Left lung (tissue), 4 donors: ENCODE measurements at regions not wholly inside any gene's neighbourhood (a gene's known extent, or its start where the extent isn't known, plus 50 kb on each side); places are given as distances from the start of the nearest gene placed in this dataset.

Source experiments
- ATAC-seq: fragments of 200-7000 bp; cut with Tn5 transposase; one replicate; pipeline ENCODE4 v1.9.1; 2020; ENCODE audit warnings: moderate library complexity
- DNase-seq, 4 donors: peaks; one replicate each; pipeline ENCODE4 v3.0.0-alpha.2; 2013 to 2020
- H3K27ac ChIP-seq, 2 donors: fragments of 200-600 bp; sonication (generic) in 1 of 2; one replicate each; pipeline versions ENCODE4 v1.5.0 to v1.8.0; 2020 to 2021
- H3K27me3 ChIP-seq, 2 donors: fragments of 200-600 bp; sonication (generic) in 1 of 2; one replicate each; pipeline versions ENCODE4 v1.5.0 to v1.8.0; 2020 to 2021
- H3K36me3 ChIP-seq, 2 donors: fragments of 200-600 bp; sonication (generic) in 1 of 2; one replicate each; pipeline versions ENCODE4 v1.5.0 to v1.8.0; 2020 to 2021
- H3K4me1 ChIP-seq, 2 donors: fragments of 200-600 bp; one replicate each; pipeline ENCODE4 v1.8.0; 2021
- H3K4me3 ChIP-seq, 2 donors: fragments of 200-600 bp; sonication (generic) in 1 of 2; one replicate each; pipeline versions ENCODE4 v1.5.0 to v1.8.0; 2020 to 2021; ENCODE audit warnings: mild to moderate bottlenecking in 1 of 2
- H3K9me3 ChIP-seq, 2 donors: fragments of 200-600 bp; sonication (generic) in 1 of 2; one replicate each; pipeline versions ENCODE4 v1.5.0 to v1.8.0; 2020 to 2021
- intact Hi-C, 2 donors: fragments of 100-400 bp; cut with DNase I; formaldehyde crosslinking; loops; one replicate each; pipeline versions ENCODE4 v1.11.2 to v1.14.2; 2022
- TF ChIP-seq, protein P1 (sequence below), 2 donors: fragments of 200-600 bp; sonication (generic) in 1 of 2; IDR thresholded peaks; one replicate each; pipeline versions ENCODE4 v1.5.0 to v1.8.0; 2021; ENCODE audit warnings: antibody characterized with exemption in 2 of 2
- donor health status: DM: no; HTN: yes; CAD: no.
- donor health status: DM: no; HTN: no; CAD: no.

DNA sequence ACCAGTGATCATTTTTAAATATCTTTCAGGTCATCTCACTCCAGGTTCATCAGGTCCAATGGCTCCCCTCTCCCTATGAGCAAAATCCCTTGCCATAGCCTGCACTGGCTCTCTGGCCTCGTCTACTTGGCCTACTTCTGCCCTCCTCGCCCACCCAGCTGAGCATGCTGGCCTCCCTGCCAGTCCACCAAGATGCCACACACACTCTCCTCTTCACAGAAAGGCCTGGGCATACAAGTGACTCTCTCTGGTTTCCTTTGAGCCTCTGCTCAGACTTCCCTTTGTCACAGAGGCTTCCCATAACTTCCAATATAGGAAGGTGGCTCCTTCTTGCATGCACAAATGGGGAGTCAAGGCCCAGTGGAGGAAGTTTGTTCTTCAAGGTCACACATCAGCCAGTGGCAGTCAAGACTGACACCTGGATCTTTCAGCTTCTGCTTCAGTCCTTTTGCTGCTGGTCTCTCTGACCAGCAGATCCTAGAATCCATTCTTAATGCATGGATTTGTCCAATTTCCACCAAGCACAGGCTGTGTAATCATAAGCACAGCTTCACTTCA is 223.2 kb upstream of the HES1 start:
- H3K4me3 ChIP-seq, result no peak overlapping the region
- DNase-seq (no peak), ATAC-seq (no peak)
- peaks cover 8 to 17% of the 10 kb centered on the region in 2 donors for H3K4me1 ChIP-seq
- no peaks in the 10 kb centered on the region for H3K27me3 ChIP-seq
- H3K9me3 ChIP-seq, result peaks cover 0 to 10% of the 10 kb centered on the region in 2 donors
- intact Hi-C loops, result no loop called here
- H3K36me3 ChIP-seq, result no peaks in the 10 kb centered on the region
- H3K27ac ChIP-seq, result no peak overlapping the region
- TF ChIP-seq, protein P1, sequence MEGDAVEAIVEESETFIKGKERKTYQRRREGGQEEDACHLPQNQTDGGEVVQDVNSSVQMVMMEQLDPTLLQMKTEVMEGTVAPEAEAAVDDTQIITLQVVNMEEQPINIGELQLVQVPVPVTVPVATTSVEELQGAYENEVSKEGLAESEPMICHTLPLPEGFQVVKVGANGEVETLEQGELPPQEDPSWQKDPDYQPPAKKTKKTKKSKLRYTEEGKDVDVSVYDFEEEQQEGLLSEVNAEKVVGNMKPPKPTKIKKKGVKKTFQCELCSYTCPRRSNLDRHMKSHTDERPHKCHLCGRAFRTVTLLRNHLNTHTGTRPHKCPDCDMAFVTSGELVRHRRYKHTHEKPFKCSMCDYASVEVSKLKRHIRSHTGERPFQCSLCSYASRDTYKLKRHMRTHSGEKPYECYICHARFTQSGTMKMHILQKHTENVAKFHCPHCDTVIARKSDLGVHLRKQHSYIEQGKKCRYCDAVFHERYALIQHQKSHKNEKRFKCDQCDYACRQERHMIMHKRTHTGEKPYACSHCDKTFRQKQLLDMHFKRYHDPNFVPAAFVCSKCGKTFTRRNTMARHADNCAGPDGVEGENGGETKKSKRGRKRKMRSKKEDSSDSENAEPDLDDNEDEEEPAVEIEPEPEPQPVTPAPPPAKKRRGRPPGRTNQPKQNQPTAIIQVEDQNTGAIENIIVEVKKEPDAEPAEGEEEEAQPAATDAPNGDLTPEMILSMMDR (IDR thresholded peaks at IDR 0.05), result no peak

DNA sequence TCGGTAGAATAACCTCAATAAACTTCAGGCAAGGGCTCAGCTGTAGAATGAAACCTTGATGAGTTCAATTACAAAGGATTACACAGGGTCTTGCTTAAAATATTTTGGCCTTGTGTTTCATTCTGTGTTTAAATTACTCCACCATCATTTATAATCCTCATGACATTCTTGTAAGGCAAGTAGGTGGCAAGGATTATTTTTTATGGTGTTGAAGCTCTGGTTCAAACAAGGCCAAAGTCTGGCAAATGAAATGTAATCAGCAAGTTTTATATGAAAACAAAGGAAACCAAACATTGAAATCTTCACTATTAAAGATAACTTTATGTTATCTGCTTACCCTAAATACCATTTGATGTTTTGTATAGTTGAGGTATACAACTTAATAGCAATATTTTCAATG is 221.3 kb upstream of the HES1 start:
- H3K27ac ChIP-seq, result no peak overlapping the region
- no peak overlapping the region for H3K4me3 ChIP-seq
- H3K9me3 ChIP-seq, result no peaks in the 10 kb centered on the region
- no peaks in the 10 kb centered on the region for H3K36me3 ChIP-seq
- ATAC-seq, result no peak
- H3K4me1 ChIP-seq, result peaks cover 8 to 17% of the 10 kb centered on the region in 2 donors
- H3K27me3 ChIP-seq, result no peaks in the 10 kb centered on the region
- TF ChIP-seq, protein P1 (IDR thresholded peaks at IDR 0.05), result no peak
- no peak for DNase-seq
- intact Hi-C loops, result no loop called here

DNA sequence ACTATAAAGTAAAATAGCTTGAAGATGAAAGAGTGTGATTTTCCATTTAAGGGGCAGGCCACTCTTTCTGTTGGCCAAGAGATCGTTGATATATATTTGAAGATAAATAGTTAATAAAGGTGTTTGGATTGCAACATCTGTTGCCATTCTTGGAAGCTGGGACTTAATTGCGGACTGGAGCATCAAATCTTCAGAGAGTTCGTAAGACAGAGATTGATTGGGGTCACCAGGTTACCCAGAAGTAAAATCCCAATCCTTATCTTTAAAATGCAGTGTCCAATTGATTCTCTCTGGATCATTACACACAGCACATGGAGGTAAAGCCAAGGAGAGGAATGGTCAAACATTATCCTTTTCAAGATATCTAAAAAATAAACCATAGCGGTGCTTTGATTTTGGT is 220.8 kb upstream of the HES1 start:
- no peak overlapping the region for H3K27ac ChIP-seq
- H3K36me3 ChIP-seq, result no peaks in the 10 kb centered on the region
- intact Hi-C loops, result no loop called here
- no peak for DNase-seq
- H3K4me3 ChIP-seq, result no peak overlapping the region
- ATAC-seq, result no peak
- TF ChIP-seq, protein P1 (IDR thresholded peaks at IDR 0.05), result no peak
- peaks cover 8 to 17% of the 10 kb centered on the region in 2 donors for H3K4me1 ChIP-seq
- H3K9me3 ChIP-seq, result no peaks in the 10 kb centered on the region
- H3K27me3 ChIP-seq, result no peaks in the 10 kb centered on the region

DNA sequence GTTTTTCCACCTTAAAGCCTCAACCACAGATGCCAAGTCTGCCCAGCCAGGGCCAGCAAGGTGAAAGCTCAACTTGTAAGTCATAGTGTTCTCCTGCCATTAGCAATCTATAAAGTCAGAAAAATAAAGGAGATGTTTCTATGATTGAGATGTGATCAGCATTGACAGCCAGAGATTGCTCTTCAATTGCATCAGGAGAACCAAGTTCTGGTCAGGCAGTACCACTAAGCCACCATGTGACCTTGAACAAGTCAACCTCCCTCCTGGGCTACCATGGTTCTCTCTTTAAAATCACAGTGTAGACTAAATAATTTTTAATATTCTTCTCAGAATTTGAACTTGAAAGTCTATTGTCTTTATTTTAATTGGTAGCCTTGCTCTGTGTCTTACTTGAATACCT is 220.3 kb upstream of the HES1 start:
- TF ChIP-seq, protein P1 (IDR thresholded peaks at IDR 0.05), result no peak
- Histone ChIP-seq H3K9me3 (no peaks in the 10 kb centered on the region), H3K4me3 (no peak overlapping the region), H3K27me3 (no peaks in the 10 kb centered on the region), H3K27ac (no peak overlapping the region), H3K4me1 (peaks cover 8 to 15% of the 10 kb centered on the region in 2 donors), H3K36me3 (no peaks in the 10 kb centered on the region)
- ATAC-seq, result no peak
- intact Hi-C loops, result no loop called here
- no peak for DNase-seq

DNA sequence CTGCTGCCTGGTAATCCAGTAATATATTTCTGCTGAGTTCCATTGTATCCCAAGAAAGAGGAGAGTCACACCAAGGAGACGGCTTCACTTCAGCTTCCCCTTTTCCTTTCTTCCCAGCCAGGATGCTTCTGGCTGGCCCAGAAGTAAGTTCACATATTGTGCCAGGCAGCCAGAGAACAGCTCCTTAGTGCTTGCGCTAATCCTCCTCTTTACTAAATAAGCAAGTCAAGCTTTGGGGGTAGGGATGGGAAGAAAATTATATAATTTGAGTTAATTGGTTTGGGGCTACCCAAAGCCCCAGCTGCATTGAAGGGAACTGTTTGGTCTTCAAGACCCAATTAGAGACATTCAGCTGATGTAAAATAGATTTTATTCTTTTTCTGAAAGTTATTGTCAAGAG is 218.8 kb upstream of the HES1 start:
- no peak overlapping the region for H3K27ac ChIP-seq
- no peaks in the 10 kb centered on the region for H3K27me3 ChIP-seq
- TF ChIP-seq, protein P1 (IDR thresholded peaks at IDR 0.05), result no peak
- intact Hi-C loops, result no loop called here
- H3K4me3 ChIP-seq, result no peak overlapping the region
- no peaks in the 10 kb centered on the region for H3K9me3 ChIP-seq
- no peak for ATAC-seq
- no peak for DNase-seq
- H3K36me3 ChIP-seq, result no peaks in the 10 kb centered on the region
- no peaks in the 10 kb centered on the region for H3K4me1 ChIP-seq
